Uterus (tissue), 3 donors: ENCODE measurements at regions not wholly inside any gene's neighbourhood (a gene's known extent, or its start where the extent isn't known, plus 50 kb on each side); places are given as distances from the start of the nearest gene placed in this dataset.

Experiments
- DNase-seq, 2 donors: peaks; one replicate each; pipeline ENCODE4 v3.0.0-alpha.2; 2019 to 2020
- H3K27ac ChIP-seq, 2 donors: fragments of 200-600 bp; sonication (generic); 1 replicate in 1 of 2; 2 replicates in 1 of 2; pipeline ENCODE4 v1.5.1; 2016 to 2018
- H3K27me3 ChIP-seq, 2 donors: fragments of 200-600 bp; sonication (generic); one replicate each; pipeline ENCODE4 v1.5.1; 2018 to 2019; ENCODE audit warnings: control low read depth in 1 of 2
- H3K36me3 ChIP-seq, 2 donors: fragments of 200-600 bp; sonication (generic); one replicate each; pipeline ENCODE4 v1.5.1; 2019; ENCODE audit warnings: control low read depth in 1 of 2
- H3K4me1 ChIP-seq, 2 donors: fragments of 200-600 bp; sonication (generic); one replicate each; pipeline ENCODE4 v1.5.1; 2018 to 2019; ENCODE audit warnings: control low read depth in 1 of 2
- H3K4me3 ChIP-seq, 2 donors: fragments of 200-600 bp; sonication (generic); 1 replicate in 1 of 2; 2 replicates in 1 of 2; pipeline ENCODE4 v1.5.1; 2018 to 2019; ENCODE audit warnings: mild to moderate bottlenecking in 1 of 2
- H3K9me3 ChIP-seq, 2 donors: fragments of 200-600 bp; sonication (generic); one replicate each; pipeline ENCODE4 v1.5.1; 2019; ENCODE audit warnings: control low read depth in 1 of 2
- CTCF ChIP-seq, 4 experiments: fragments of 200-600 bp in 2 of 4; fragments of 450-650 bp in 2 of 4; sonication (generic) in 2 of 4; IDR thresholded peaks; one replicate each; pipeline ENCODE4 v1.5.1; 2016 to 2019; ENCODE audit warnings: antibody characterized with exemption in 4 of 4, mild to moderate bottlenecking in 2 of 4, moderate library complexity in 1 of 4
- POLR2A ChIP-seq, 2 donors: fragments of 450-650 bp; IDR thresholded peaks; one replicate each; pipeline ENCODE4 v1.6.1; 2016; ENCODE audit warnings: antibody characterized with exemption in 2 of 2, mild to moderate bottlenecking in 1 of 2, moderate library complexity in 1 of 2
- intact Hi-C: fragments of 100-400 bp; cut with DNase I; formaldehyde crosslinking; loops from one replicate; pipeline ENCODE4 v1.15.1; 2023; ENCODE audit warnings: low total_unique reads
- donor health status: DM: yes; HTN: yes; CAD: no.

GRCh38 chr7:25515633-25516275 lies 287.5 kb upstream of the NPVF start:
- Histone ChIP-seq H3K27ac (no peak overlapping the region), H3K4me3 (no peak overlapping the region), H3K27me3 (no peaks in the 10 kb centered on the region), H3K9me3 (no peaks in the 10 kb centered on the region), H3K36me3 (no peaks in the 10 kb centered on the region), H3K4me1 (no peaks in the 10 kb centered on the region)
- DNase-seq: no peak
- intact Hi-C loops: no loop called here
- TF ChIP-seq CTCF (IDR thresholded peaks at IDR 0.05): no peak
- TF ChIP-seq POLR2A (IDR thresholded peaks at IDR 0.05): no peak

- H3K4me3 ChIP-seq: no peak overlapping the region
- no peaks in the 10 kb centered on the region for H3K27me3 ChIP-seq
- no peak for DNase-seq
- no peak for TF ChIP-seq POLR2A (IDR thresholded peaks at IDR 0.05)
- TF ChIP-seq CTCF (IDR thresholded peaks at IDR 0.05): no peak
- H3K4me1 ChIP-seq: no peaks in the 10 kb centered on the region
- no peaks in the 10 kb centered on the region for H3K9me3 ChIP-seq
- intact Hi-C loops: no loop called here
- no peak overlapping the region for H3K27ac ChIP-seq
- no peaks in the 10 kb centered on the region for H3K36me3 ChIP-seq
These were observed 289.6 kb upstream of the NPVF start for GRCh38 chr7:25517906-25518305.

- intact Hi-C loops: no loop called here
- Histone ChIP-seq H3K4me1 (no peaks in the 10 kb centered on the region), H3K36me3 (no peaks in the 10 kb centered on the region), H3K27me3 (no peaks in the 10 kb centered on the region), H3K9me3 (no peaks in the 10 kb centered on the region), H3K4me3 (no peak overlapping the region), H3K27ac (no peak overlapping the region)
- DNase-seq: no peak
- no peak for TF ChIP-seq CTCF (IDR thresholded peaks at IDR 0.05)
- TF ChIP-seq POLR2A (IDR thresholded peaks at IDR 0.05): no peak
These were observed 291.7 kb upstream of the NPVF start for GRCh38 chr7:25520017-25520416.

- Histone ChIP-seq H3K4me1 (no peaks in the 10 kb centered on the region), H3K27ac (no peak overlapping the region), H3K27me3 (no peaks in the 10 kb centered on the region), H3K9me3 (no peaks in the 10 kb centered on the region), H3K4me3 (no peak overlapping the region), H3K36me3 (no peaks in the 10 kb centered on the region)
- TF ChIP-seq CTCF (IDR thresholded peaks at IDR 0.05) (no peak), POLR2A (IDR thresholded peaks at IDR 0.05) (no peak)
- intact Hi-C loops: no loop called here
- no peak for DNase-seq
These were observed 292.2 kb upstream of the NPVF start for GRCh38 chr7:25520516-25520915.

- TF ChIP-seq POLR2A (IDR thresholded peaks at IDR 0.05) (no peak), CTCF (IDR thresholded peaks at IDR 0.05) (no peak)
- Histone ChIP-seq H3K27ac (no peak overlapping the region), H3K36me3 (no peaks in the 10 kb centered on the region), H3K4me1 (no peaks in the 10 kb centered on the region), H3K9me3 (no peaks in the 10 kb centered on the region), H3K4me3 (no peak overlapping the region), H3K27me3 (no peaks in the 10 kb centered on the region)
- intact Hi-C loops: no loop called here
- DNase-seq: no peak
These were observed 292.9 kb upstream of the NPVF start for GRCh38 chr7:25521236-25521635.
